ENCODE measurements at regions not wholly inside any gene's neighbourhood (a gene's known extent, or its start where the extent isn't known, plus 50 kb on each side); places are given as distances from the start of the nearest gene placed in this dataset.
A peak's percentile ranks its signal among the peaks of the same experiment; 100 is the strongest.

GRCh38 chr13:111654531-111654930 lies 334.1 kb downstream of the TEX29 start:
- H3K27me3 Mint-ChIP-seq (ENCODE audit: unreplicated experiment), result no peaks in the 10 kb centered on the region
- H3K27ac Mint-ChIP-seq (ENCODE audit: unreplicated experiment), result no peak overlapping the region
- H3K4me1 Mint-ChIP-seq (ENCODE audit: unreplicated experiment), result no peaks in the 10 kb centered on the region
- no peaks in the 10 kb centered on the region for H3K9me3 Mint-ChIP-seq (ENCODE audit: unreplicated experiment)
- no peak for TF ChIP-seq CTCF (IDR thresholded peaks at IDR 0.05)
- H3K4me3 Mint-ChIP-seq (ENCODE audit: unreplicated experiment), result no peak overlapping the region
- H3K36me3 Mint-ChIP-seq (ENCODE audit: unreplicated experiment), result no peaks in the 10 kb centered on the region
- DNase-seq (ENCODE audit: extremely low spot score, unreplicated experiment), result peak; percentile 64

GRCh38 chr13:111656439-111656838 lies 336.0 kb downstream of the TEX29 start:
- Mint-ChIP-seq H3K4me1 (ENCODE audit: unreplicated experiment) (no peaks in the 10 kb centered on the region), H3K4me3 (ENCODE audit: unreplicated experiment) (no peak overlapping the region), H3K9me3 (ENCODE audit: unreplicated experiment) (no peaks in the 10 kb centered on the region), H3K27ac (ENCODE audit: unreplicated experiment) (no peak overlapping the region), H3K27me3 (ENCODE audit: unreplicated experiment) (no peaks in the 10 kb centered on the region), H3K36me3 (ENCODE audit: unreplicated experiment) (no peaks in the 10 kb centered on the region)
- no peak for DNase-seq (ENCODE audit: extremely low spot score, unreplicated experiment)
- no peak for TF ChIP-seq CTCF (IDR thresholded peaks at IDR 0.05)

- H3K9me3 Mint-ChIP-seq (ENCODE audit: unreplicated experiment), result no peaks in the 10 kb centered on the region
- DNase-seq (ENCODE audit: extremely low spot score, unreplicated experiment), result peak; percentile 57
- no peak for TF ChIP-seq CTCF (IDR thresholded peaks at IDR 0.05)
- no peaks in the 10 kb centered on the region for H3K27me3 Mint-ChIP-seq (ENCODE audit: unreplicated experiment)
- no peaks in the 10 kb centered on the region for H3K4me1 Mint-ChIP-seq (ENCODE audit: unreplicated experiment)
- no peaks in the 10 kb centered on the region for H3K36me3 Mint-ChIP-seq (ENCODE audit: unreplicated experiment)
- H3K27ac Mint-ChIP-seq (ENCODE audit: unreplicated experiment), result no peak overlapping the region
- H3K4me3 Mint-ChIP-seq (ENCODE audit: unreplicated experiment), result no peak overlapping the region
Observed at GRCh38 chr13:111657013-111657412, 336.6 kb downstream of the TEX29 start.

GRCh38 chr13:111658145-111659100 lies 338.0 kb downstream of the TEX29 start:
- no peaks in the 10 kb centered on the region for H3K9me3 Mint-ChIP-seq (ENCODE audit: unreplicated experiment)
- no peaks in the 10 kb centered on the region for H3K36me3 Mint-ChIP-seq (ENCODE audit: unreplicated experiment)
- TF ChIP-seq CTCF (IDR thresholded peaks at IDR 0.05), result no peak
- H3K4me3 Mint-ChIP-seq (ENCODE audit: unreplicated experiment), result no peak overlapping the region
- no peak overlapping the region for H3K27ac Mint-ChIP-seq (ENCODE audit: unreplicated experiment)
- H3K27me3 Mint-ChIP-seq (ENCODE audit: unreplicated experiment), result no peaks in the 10 kb centered on the region
- no peaks in the 10 kb centered on the region for H3K4me1 Mint-ChIP-seq (ENCODE audit: unreplicated experiment)
- peak; percentile 60 for DNase-seq (ENCODE audit: extremely low spot score, unreplicated experiment)

- Mint-ChIP-seq H3K4me3 (ENCODE audit: unreplicated experiment) (no peak overlapping the region), H3K27ac (ENCODE audit: unreplicated experiment) (no peak overlapping the region), H3K9me3 (ENCODE audit: unreplicated experiment) (no peaks in the 10 kb centered on the region)
Observed at GRCh38 chr13:111659219-111659775, 338.9 kb downstream of the TEX29 start.

More at GRCh38 chr13:111659219-111659775, 338.9 kb downstream of the TEX29 start:
- Mint-ChIP-seq H3K36me3 (ENCODE audit: unreplicated experiment) (no peaks in the 10 kb centered on the region), H3K27me3 (ENCODE audit: unreplicated experiment) (no peaks in the 10 kb centered on the region), H3K4me1 (ENCODE audit: unreplicated experiment) (no peaks in the 10 kb centered on the region)
- peak; percentile 67 for DNase-seq (ENCODE audit: extremely low spot score, unreplicated experiment)
- TF ChIP-seq CTCF (IDR thresholded peaks at IDR 0.05), result no peak
